ENCODE measurements at regions not wholly inside any gene's neighbourhood (a gene's known extent, or its start where the extent isn't known, plus 50 kb on each side); places are given as distances from the start of the nearest gene placed in this dataset.
A peak's percentile ranks its signal among the peaks of the same experiment; 100 is the strongest.

- WGBS, 5 donors, result 64 to 84% (median 75%) methylated on average over 9 of the region's 9 CpGs
- TF ChIP-seq, protein P1, sequence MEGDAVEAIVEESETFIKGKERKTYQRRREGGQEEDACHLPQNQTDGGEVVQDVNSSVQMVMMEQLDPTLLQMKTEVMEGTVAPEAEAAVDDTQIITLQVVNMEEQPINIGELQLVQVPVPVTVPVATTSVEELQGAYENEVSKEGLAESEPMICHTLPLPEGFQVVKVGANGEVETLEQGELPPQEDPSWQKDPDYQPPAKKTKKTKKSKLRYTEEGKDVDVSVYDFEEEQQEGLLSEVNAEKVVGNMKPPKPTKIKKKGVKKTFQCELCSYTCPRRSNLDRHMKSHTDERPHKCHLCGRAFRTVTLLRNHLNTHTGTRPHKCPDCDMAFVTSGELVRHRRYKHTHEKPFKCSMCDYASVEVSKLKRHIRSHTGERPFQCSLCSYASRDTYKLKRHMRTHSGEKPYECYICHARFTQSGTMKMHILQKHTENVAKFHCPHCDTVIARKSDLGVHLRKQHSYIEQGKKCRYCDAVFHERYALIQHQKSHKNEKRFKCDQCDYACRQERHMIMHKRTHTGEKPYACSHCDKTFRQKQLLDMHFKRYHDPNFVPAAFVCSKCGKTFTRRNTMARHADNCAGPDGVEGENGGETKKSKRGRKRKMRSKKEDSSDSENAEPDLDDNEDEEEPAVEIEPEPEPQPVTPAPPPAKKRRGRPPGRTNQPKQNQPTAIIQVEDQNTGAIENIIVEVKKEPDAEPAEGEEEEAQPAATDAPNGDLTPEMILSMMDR (IDR thresholded peaks at IDR 0.05), result no peak
- TF ChIP-seq POLR2A (IDR thresholded peaks at IDR 0.05) (no peak), POLR2AphosphoS5 (IDR thresholded peaks at IDR 0.05) (no peak), EP300 (IDR thresholded peaks at IDR 0.05) (no peak)
- Histone ChIP-seq H3K36me3 (no peaks in the 10 kb centered on the region), H3K27me3 (peaks cover 0 to 38% (median 5%) of the 10 kb centered on the region in 3 donors), H3K4me3 (no peak overlapping the region), H3K27ac (no peak overlapping the region), H3K9me3 (no peaks in the 10 kb centered on the region), H3K4me1 (peaks cover 0 to 14% (median 5%) of the 10 kb centered on the region in 4 donors)
- intact Hi-C loops (cut with DNase I; ENCODE audit: low total_unique reads), result no loop called here
- no peak for DNase-seq
Measured at GRCh38 chr16:86042393-86042792, 143.4 kb downstream of the IRF8 start.

- no peak for TF ChIP-seq POLR2AphosphoS5 (IDR thresholded peaks at IDR 0.05)
- no peak for TF ChIP-seq EP300 (IDR thresholded peaks at IDR 0.05)
- TF ChIP-seq POLR2A (IDR thresholded peaks at IDR 0.05), result no peak
- TF ChIP-seq, protein P1 (IDR thresholded peaks at IDR 0.05), result no peak
- Histone ChIP-seq H3K4me1 (peaks cover 0 to 14% (median 5%) of the 10 kb centered on the region in 4 donors), H3K9me3 (no peaks in the 10 kb centered on the region), H3K27ac (no peak overlapping the region), H3K36me3 (no peaks in the 10 kb centered on the region), H3K27me3 (peaks cover 0 to 43% (median 5%) of the 10 kb centered on the region in 3 donors), H3K4me3 (no peak overlapping the region)
- intact Hi-C loops (cut with DNase I; ENCODE audit: low total_unique reads), result no loop called here
- DNase-seq, result no peak
- 69 to 84% (median 80%) methylated on average over 12 of the region's 12 CpGs for WGBS, 5 donors
Measured at GRCh38 chr16:86042996-86043725, 144.2 kb downstream of the IRF8 start.

DNA sequence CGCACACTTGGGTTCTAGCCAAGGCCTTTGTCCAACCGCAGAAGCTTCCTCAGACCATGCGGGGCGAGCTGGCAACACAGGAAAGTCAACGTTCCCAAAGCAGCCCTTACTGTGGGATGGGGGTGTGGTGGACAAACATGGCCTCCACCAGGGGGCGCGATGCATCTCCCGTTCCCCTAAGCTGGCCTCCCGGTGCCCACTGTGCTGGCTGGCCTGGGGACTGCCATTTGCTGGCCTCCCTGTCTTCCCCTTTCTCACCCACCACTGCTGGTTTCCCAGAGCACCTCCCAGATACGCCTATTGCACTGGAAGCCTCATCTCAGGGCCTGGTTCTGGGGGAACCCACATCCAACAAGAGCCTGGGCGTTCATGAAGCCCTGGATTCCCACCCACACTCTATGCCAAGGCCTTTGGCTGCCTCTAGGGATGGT lies 145.3 kb downstream of the IRF8 start:
- Histone ChIP-seq H3K27me3 (peaks cover 0 to 44% (median 0%) of the 10 kb centered on the region in 3 donors), H3K27ac (no peak overlapping the region), H3K9me3 (no peaks in the 10 kb centered on the region), H3K36me3 (no peaks in the 10 kb centered on the region), H3K4me1 (peaks cover 0 to 6% (median 0%) of the 10 kb centered on the region in 4 donors), H3K4me3 (no peak overlapping the region)
- intact Hi-C loops (cut with DNase I; ENCODE audit: low total_unique reads), result no loop called here
- WGBS, 5 donors, result 28 to 59% (median 40%) methylated on average over 8 to 11 of the region's 11 CpGs
- TF ChIP-seq, protein P1 (IDR thresholded peaks at IDR 0.05), result peak in 2 of 7 experiments; percentile 43 to 45
- TF ChIP-seq POLR2A (IDR thresholded peaks at IDR 0.05) (no peak), EP300 (IDR thresholded peaks at IDR 0.05) (no peak), POLR2AphosphoS5 (IDR thresholded peaks at IDR 0.05) (no peak)
- DNase-seq, result peak; percentile 31 to 69

DNA sequence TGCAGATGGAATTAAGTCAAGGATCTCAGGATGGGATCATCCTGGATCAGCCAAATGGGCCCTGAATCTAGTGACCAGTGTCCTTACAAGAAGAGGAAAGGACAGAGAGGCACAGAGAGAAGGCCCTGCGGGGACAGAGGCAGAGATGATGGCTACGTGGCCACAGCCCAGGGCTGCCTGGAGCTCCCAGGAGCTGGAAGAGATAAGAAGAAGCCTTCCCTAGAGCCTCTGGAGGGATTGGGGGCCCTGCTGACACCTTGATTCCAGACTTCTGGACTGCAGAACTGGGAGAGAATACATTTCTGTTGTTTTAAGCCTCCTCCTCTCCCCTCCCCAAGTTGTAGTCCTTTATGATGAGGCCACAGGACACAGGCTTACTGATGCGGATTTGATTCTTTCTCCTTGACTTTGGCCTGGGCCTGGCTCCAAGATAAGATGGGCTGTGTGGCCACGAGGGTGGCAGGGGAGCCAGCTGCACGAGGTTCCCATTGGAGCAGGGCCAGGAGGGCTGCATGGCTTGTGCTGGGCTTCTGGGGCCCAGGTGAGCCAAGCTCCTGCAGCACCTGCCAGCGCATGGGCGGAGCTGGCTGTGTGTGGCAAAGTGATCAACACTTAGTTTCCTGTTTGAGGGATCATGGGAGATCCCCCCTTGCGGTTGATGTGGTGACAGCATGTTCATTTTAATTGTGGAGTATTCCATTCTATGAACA lies 146.1 kb downstream of the IRF8 start:
- WGBS, 5 donors, result 40 to 75% (median 55%) methylated on average over 6 to 8 of the region's 8 CpGs
- Histone ChIP-seq H3K4me3 (no peak overlapping the region), H3K9me3 (no peaks in the 10 kb centered on the region), H3K27ac (no peak overlapping the region), H3K36me3 (no peaks in the 10 kb centered on the region), H3K27me3 (peaks cover 0 to 46% (median 4%) of the 10 kb centered on the region in 3 donors), H3K4me1 (peaks cover 0 to 6% (median 0%) of the 10 kb centered on the region in 4 donors)
- intact Hi-C loops (cut with DNase I; ENCODE audit: low total_unique reads), result no loop called here
- peak in 1 of 2 donors; percentile 67 for DNase-seq
- no peak for TF ChIP-seq POLR2A (IDR thresholded peaks at IDR 0.05)
- TF ChIP-seq EP300 (IDR thresholded peaks at IDR 0.05), result no peak
- no peak for TF ChIP-seq POLR2AphosphoS5 (IDR thresholded peaks at IDR 0.05)
